Left ventricle myocardium inferior (tissue), 1 donor: ENCODE measurements at regions not wholly inside any gene's neighbourhood (a gene's known extent, or its start where the extent isn't known, plus 50 kb on each side); places are given as distances from the start of the nearest gene placed in this dataset.

Source experiments
- DNase-seq: peaks from one replicate; pipeline ENCODE4 v3.0.0-alpha.2; 2020
- H3K27ac ChIP-seq: fragments of 200-600 bp; replicated peaks from 2 replicates; pipeline ENCODE4 v1.8.0; 2021
- H3K27me3 ChIP-seq: fragments of 200-600 bp; 2 replicates; pipeline ENCODE4 v1.8.0; 2021; ENCODE audit warnings: low read depth
- H3K36me3 ChIP-seq: fragments of 200-600 bp; 2 replicates; pipeline ENCODE4 v1.8.0; 2021
- H3K4me1 ChIP-seq: fragments of 200-600 bp; 2 replicates; pipeline ENCODE4 v1.8.0; 2021
- H3K4me3 ChIP-seq: fragments of 200-600 bp; 2 replicates; pipeline ENCODE4 v1.8.0; 2021; ENCODE audit warnings: mild to moderate bottlenecking, moderate library complexity
- H3K9me3 ChIP-seq: fragments of 200-600 bp; replicated peaks from 2 replicates; pipeline ENCODE4 v1.8.0; 2021
- intact Hi-C: fragments of 100-400 bp; cut with micrococcal nuclease; formaldehyde crosslinking; loops from one replicate; pipeline ENCODE4 v1.11.0; 2022
- TF ChIP-seq, protein P1 (sequence below): fragments of 200-600 bp; IDR thresholded peaks from 2 replicates; pipeline ENCODE4 v1.8.0; 2021; ENCODE audit warnings: antibody characterized with exemption, mild to moderate bottlenecking, borderline replicate concordance
- donor health status: DM: no; HTN: yes; CAD: no; lungs with severe emphysema.

DNA sequence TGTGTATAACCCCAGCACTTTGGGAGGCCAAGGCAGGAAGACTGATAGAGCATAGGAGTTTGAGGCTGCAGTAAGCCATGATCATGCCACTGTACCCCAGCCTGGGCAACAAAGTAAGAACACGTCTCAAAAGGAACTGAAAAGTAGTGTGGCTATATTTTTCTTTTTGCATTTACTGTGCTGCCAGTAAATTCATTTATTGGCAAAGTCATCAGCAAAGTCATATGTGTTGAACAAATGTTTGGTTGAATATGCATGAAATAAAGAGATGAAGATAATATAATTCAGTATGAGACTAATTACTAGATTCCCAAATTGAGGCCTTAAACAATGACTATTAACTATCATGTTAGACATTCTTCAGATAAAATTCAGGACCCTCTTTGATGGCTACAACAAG, 829.1 kb downstream of the PCDH7 start:
- H3K36me3 ChIP-seq, result no peaks in the 10 kb centered on the region
- H3K9me3 ChIP-seq, result peaks cover 4% of the 10 kb centered on the region
- no peak overlapping the region for H3K27ac ChIP-seq
- no peaks in the 10 kb centered on the region for H3K4me1 ChIP-seq
- DNase-seq, result no peak
- H3K27me3 ChIP-seq, result no peaks in the 10 kb centered on the region
- TF ChIP-seq, protein P1, sequence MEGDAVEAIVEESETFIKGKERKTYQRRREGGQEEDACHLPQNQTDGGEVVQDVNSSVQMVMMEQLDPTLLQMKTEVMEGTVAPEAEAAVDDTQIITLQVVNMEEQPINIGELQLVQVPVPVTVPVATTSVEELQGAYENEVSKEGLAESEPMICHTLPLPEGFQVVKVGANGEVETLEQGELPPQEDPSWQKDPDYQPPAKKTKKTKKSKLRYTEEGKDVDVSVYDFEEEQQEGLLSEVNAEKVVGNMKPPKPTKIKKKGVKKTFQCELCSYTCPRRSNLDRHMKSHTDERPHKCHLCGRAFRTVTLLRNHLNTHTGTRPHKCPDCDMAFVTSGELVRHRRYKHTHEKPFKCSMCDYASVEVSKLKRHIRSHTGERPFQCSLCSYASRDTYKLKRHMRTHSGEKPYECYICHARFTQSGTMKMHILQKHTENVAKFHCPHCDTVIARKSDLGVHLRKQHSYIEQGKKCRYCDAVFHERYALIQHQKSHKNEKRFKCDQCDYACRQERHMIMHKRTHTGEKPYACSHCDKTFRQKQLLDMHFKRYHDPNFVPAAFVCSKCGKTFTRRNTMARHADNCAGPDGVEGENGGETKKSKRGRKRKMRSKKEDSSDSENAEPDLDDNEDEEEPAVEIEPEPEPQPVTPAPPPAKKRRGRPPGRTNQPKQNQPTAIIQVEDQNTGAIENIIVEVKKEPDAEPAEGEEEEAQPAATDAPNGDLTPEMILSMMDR, result no peak
- no peak overlapping the region for H3K4me3 ChIP-seq
- intact Hi-C loops, result no loop called here

DNA sequence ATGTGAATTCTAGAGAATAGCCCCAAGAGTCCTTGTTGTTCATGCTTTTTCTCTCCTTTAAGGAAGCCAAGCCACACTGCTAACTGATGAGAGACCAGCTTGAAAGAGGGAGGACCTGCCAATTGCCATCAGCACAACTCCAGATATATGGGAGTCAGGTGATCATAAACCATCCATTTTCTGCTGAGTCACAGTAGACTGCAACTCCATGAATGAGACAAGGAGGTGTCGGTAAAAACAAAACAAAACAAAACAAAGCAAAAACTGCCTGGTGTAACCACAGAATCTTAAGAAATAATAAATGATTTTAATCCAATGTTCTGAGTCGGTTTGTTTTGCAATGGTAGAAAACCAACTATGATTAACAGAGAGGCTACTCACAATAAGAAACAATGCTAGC, 837.3 kb downstream of the PCDH7 start:
- TF ChIP-seq, protein P1, result no peak
- Histone ChIP-seq H3K4me1 (no peaks in the 10 kb centered on the region), H3K27me3 (no peaks in the 10 kb centered on the region), H3K4me3 (no peak overlapping the region), H3K9me3 (peaks cover 10% of the 10 kb centered on the region), H3K36me3 (no peaks in the 10 kb centered on the region), H3K27ac (no peak overlapping the region)
- intact Hi-C loops, result no loop called here
- DNase-seq, result no peak

DNA sequence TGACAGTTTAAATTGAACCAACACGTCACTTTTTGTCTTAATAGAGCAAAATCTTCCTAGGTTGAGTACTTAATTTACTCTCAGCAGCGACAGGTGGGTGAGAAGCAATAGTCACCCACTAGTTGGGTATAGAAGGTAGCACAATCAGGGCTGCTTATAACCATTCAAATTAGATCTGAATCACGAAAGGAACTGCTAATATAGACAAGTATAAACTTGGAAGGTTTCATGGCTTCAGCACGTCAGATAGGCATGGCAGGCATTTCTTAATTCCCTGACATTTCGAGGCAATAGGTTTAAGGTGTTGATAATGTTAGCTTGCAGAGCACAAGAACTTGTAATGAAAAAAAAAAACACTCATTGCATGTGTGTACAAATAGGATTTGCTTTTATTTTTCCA, 853.4 kb downstream of the PCDH7 start:
- H3K4me3 ChIP-seq, result no peak overlapping the region
- H3K36me3 ChIP-seq, result no peaks in the 10 kb centered on the region
- DNase-seq, result no peak
- no peaks in the 10 kb centered on the region for H3K9me3 ChIP-seq
- H3K27ac ChIP-seq, result no peak overlapping the region
- no peaks in the 10 kb centered on the region for H3K4me1 ChIP-seq
- TF ChIP-seq, protein P1, result no peak
- no peaks in the 10 kb centered on the region for H3K27me3 ChIP-seq
- intact Hi-C loops, result no loop called here

DNA sequence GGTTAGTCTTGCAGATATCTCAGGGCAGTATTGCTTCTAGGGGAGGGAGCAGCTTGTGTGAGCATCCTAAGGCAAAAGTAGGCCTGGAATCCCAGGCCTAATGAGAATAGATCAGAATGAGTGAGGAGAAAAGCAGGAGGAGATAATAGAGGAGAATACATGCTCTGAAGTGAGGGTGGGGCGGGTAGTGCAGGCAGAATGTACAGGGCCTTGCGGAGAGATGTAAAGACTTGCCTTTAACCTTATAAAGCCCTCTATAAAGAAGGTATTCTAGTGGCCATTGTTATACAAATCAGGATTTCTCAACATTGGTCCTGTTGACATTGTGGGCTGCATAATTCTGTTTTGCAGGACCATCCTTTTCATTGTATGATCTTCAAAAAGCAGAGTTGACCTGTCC, 855.3 kb downstream of the PCDH7 start:
- Histone ChIP-seq H3K4me1 (no peaks in the 10 kb centered on the region), H3K36me3 (no peaks in the 10 kb centered on the region), H3K9me3 (no peaks in the 10 kb centered on the region), H3K27me3 (no peaks in the 10 kb centered on the region), H3K4me3 (no peak overlapping the region), H3K27ac (no peak overlapping the region)
- intact Hi-C loops, result no loop called here
- DNase-seq, result no peak
- TF ChIP-seq, protein P1, result no peak

DNA sequence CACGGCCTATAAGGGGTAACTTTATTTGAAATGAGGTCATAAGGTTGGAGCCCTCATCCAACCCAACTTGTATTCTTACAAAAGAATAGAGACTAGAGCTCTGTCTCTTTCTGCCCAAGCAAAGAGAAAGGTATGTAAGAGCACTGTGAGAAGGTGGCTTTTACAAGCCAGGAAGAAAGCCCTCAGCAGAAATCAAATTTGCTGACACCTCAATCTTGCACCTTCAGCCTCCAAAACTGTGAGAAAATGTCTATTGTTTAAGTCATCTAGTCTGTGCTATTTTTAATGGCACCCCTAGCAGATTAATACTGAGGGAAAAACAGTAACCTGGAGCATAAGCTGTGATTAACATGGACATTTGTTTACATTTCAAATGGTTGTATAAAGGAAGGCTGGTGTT, 860.7 kb downstream of the PCDH7 start:
- DNase-seq, result no peak
- Histone ChIP-seq H3K27me3 (no peaks in the 10 kb centered on the region), H3K4me3 (no peak overlapping the region), H3K4me1 (no peaks in the 10 kb centered on the region), H3K9me3 (no peaks in the 10 kb centered on the region), H3K36me3 (no peaks in the 10 kb centered on the region), H3K27ac (no peak overlapping the region)
- intact Hi-C loops, result no loop called here
- TF ChIP-seq, protein P1, result no peak

DNA sequence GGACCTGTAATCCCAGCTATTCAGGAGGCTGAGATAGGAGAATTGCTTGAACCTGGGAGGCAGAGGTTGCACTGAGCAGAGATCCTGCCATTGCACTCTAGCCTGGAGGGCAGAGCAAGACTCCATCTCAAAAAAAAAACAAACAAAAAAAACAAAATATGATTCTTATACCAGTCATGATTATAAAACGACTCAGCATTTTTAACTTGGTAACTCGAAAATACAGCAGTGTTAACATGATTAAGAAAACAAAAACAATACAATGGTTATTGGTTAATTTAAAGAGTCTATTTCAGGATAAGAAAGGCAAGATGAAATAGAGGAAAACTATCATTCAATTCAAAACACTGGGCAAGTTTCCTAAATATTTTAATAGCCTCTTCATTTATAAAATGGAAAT, 865.3 kb downstream of the PCDH7 start:
- Histone ChIP-seq H3K27me3 (no peaks in the 10 kb centered on the region), H3K4me1 (no peaks in the 10 kb centered on the region), H3K27ac (no peak overlapping the region), H3K36me3 (no peaks in the 10 kb centered on the region), H3K9me3 (no peaks in the 10 kb centered on the region), H3K4me3 (no peak overlapping the region)
- intact Hi-C loops, result no loop called here
- TF ChIP-seq, protein P1, result no peak
- DNase-seq, result no peak
